Dermis blood vessel endothelial cell (primary cell): ENCODE measurements at regions not wholly inside any gene's neighbourhood (a gene's known extent, or its start where the extent isn't known, plus 50 kb on each side); places are given as distances from the start of the nearest gene placed in this dataset.
"Not testable (repeated sequence)": the region's sequence is repeated elsewhere in the genome, so short reads cannot be mapped to it uniquely, and the experiment has no call there.

Source experiments
- DNase-seq: peaks from one replicate; pipeline ENCODE4 v3.0.0; 2010

DNA sequence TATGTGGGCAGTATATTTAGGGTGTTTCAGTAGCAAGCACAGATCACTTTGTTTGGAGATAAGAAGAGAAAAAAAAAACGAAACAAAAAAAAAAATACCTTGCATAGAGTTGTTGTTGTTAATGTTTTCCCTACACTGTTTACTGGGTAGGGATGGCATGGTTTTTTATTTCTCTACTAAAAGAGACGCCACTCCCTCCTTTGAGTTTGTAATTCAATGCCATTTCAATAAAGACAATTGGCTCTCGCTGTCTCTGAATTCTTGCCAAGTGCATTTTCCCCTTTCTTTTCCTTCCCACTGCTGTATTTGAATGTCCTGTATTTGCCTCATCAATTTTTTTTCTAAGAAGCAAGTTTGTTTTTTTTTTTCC is 213.9 kb upstream of the UBASH3B start:
- DNase-seq, result peak; percentile 12

DNA sequence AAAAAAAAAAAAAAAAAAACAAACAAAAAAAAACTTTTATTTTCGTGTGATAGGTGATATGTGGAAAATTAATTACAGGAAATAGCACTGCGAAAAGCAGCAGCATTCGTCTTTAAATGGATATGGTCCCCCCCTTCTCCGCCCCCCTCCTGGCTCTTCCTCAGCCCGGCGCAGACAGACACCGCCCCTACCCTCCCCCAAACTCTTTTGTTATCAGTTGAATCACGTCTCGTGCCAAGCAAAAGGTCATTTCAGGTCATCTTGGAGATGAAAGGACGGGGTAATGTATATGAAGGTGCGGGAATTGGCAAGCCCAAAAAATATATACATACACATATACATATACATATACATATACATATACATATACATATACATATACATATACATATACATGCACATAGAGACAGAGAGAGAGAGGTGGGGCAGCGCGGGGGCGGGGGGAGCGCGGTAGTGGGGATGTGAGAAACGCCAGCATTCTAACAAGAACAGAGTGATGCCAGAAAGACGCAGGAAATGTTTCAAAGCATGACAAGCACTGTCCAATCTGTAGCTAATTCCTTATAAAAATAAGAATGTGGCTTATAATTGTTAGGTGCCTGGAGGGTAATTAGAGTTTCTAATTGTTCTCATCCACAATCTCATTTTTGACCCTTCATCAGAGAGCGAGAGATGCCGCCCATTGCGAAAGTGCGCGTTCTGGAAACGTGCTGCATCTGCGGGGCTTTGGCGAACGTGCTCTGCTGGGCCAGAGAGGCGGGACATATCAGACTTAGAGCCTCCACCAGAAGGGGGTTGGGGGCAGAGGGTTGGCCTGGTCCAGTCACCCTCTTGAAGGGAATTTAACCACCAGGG is 214.5 kb upstream of the UBASH3B start:
- peak; percentile 17 for DNase-seq

DNA sequence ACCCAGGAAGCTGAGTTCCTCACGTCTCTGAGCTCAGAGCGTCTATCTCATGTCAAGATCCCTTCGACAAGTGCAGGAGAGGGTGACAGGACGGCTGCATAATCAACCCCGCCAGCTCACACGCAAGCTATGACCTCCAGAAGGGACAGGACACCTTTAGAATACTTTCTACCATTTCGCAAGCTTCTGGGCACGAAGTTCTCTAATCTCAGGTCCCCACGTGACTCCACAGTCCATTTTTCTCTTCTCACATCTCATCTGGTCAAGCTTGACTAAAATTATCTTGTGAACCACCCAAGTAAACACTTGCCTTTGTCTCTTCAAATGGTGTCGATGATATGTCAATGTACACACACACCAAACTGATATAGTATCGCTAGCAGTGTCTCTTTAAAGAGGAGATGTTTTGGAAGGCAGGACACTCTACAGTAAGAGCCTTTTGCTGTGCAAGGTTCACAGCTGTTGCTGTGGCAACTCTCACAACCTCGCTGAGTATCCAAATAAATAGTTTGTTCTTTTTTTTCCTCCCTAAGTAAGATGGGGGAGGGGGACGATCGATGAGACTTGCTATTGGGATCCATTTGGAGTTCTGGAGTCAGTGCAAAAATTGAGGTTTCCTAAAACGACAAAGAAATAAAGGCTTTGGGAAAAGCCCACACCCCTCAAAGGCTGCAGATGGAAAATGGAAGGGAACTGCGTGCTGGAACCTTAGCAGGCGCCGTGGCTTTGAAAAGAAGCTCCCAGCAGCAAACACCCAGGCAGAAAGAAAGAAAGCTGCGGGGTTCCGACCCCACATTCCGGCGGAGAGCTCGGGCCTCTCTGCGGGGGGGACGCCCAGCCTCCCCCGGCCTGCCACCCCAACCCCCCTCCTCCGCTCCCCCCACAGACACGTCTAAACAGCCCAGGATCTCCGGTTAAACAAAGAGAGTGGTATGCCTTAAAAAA is 215.4 kb upstream of the UBASH3B start:
- peak; percentile 2 for DNase-seq

DNA sequence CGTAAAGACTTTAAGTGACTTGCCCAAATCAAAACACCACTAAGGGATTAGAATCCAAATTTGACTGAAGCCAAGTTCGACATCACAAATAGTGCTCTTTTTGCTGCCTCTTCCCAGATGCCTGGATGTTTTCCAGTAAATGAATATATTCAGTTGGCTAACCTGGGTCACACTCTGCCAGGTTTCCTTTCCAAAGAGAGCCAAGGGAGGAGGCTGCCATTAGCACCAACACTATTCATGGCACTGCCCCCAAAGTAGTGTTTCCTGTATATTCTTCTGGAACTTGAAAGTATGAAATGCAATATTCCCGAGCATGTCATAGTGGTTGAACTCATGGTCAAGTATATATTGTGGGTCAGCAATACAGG is 219.3 kb upstream of the UBASH3B start:
- DNase-seq, result no peak

DNA sequence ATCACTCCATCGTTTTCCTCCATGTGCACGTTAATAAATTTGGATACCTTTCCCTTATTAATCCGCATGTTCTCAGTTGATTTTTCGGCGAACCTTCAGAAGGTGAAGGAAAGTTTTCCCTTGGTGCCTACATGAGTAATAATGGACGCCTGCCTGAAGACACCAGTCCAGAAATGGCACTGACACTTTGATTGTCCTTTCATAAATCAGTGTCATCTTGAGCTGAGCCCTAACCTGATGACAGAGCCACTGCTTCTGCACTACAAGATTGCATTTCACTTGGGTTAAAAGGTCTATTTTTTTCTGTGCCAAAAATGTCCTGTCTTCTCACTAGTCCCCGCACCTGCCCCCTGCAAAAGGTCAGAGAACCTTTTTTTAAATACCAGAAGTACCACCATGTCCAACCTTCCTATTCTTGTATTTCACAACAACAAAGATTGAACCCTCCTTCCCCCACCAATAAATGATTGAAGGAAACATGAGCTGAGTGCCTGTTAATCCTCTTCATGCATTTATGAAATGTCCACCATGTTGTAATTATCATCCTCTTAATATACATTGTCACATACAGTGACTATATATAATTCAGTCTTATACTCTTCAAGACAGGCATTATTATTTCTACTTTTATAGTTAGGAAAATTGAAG is 219.9 kb upstream of the UBASH3B start:
- no peak for DNase-seq

DNA sequence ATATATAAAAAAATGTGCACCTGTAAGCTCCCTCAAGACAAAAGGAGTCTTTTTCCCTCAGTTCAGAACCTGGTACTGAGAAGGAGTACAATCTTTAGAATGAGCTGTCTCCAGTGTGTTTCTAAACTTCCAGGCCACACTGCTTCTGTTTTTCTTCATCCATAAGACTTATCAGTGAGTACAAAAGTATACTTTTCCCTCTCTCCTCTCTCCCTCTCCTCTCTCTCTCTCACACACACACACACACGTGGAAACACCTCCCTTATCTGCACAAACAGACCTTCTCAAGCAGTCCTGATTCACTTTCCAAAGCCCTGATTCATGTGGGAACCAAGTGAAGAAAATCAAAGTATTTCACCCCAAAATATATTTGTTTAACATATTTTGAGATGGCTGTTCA is 220.7 kb upstream of the UBASH3B start:
- DNase-seq, result no peak

DNA sequence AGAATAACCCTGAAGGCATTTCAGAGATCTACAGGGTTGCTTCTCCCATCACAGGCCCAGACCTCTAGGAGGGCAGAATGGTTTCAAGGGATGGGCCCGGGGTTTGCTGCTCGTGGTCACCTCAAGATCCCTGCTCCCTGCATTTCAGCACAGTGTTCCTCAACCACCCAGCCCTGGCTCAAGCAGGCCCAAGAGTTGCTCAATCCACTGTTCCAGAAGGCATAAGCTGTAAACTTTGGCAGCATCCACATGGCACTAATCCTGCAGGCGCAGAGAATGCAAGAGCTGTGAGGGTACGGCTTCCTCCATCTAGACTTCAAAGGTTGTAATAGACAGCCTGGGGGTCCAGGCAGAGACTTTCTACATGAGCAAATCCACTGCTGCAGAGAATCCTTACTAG is 225.0 kb upstream of the UBASH3B start:
- DNase-seq, result no peak

DNA sequence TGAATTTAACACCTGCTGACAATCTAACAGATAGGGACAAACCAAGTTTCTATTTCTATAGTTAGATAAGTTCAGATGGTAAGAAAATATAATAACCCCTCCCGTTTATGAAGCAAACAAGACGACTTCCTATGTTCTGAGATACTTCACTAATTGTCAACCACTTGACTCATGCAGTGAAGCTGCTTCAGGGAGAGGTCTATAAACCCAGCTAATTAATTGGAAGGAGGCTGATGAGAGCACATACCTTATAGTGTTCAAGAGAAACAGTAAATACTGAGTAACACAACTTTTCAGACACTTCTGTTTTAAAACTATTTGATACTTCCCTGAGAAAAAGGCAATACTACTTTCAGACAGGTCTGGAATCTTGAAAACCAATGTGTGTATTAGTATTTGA is 229.4 kb upstream of the UBASH3B start:
- no peak for DNase-seq

DNA sequence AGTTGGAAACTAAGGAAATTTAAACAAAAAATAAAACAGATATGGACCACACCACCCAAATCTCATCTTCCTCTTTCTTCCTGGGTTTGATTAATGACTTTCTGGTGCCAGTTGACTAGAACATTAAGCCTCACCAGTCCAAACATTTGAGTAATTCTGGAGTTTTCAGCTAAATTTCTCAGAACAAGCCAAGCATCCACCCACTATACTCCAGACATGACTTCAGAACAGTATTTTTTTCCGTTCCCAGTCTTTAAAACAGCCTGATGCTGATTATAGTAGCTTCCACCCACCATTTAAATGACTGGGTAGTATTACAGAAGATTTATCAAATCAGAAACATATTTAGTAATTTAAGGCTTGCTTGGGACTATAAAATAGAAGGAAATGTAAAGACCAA is 230.9 kb upstream of the UBASH3B start:
- DNase-seq, result no peak

DNA sequence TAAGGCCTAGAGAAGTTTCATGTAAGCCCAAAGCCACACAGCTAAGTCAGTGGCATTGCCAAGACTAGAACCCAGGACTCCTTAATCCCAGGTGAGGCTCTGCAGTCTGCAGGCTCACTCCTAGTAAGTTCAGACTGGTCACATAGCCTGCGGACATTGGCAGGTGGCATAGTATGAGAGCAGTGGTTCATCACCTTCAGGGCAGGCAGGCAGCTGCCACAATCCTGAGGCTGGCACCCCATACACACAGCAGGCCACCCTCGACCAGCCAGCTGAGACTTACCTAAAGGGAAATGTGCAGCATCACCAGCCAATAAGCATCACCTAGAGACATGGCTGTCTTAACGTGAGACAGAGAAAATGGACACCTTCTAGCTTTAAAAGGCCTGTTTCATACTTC is 231.6 kb upstream of the UBASH3B start:
- DNase-seq, result no peak

DNA sequence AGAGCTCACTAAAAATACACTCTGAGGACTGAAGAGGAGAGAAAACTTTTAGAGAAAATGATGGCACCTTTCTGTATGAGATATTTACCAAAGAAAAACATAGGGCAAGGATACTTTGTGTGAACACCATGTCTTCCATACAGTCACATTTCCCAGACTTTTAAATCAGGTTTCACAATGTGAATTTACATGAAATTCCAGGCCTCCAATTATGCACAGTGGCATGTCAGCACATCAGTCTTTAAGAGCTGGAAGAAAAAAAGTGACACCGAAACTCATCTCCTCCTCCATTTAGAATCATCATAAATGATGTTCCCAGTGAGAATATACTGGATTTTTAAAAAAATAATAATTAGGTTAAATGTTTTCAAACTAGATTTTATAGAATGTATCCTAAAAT is 232.2 kb upstream of the UBASH3B start:
- DNase-seq, result no peak

DNA sequence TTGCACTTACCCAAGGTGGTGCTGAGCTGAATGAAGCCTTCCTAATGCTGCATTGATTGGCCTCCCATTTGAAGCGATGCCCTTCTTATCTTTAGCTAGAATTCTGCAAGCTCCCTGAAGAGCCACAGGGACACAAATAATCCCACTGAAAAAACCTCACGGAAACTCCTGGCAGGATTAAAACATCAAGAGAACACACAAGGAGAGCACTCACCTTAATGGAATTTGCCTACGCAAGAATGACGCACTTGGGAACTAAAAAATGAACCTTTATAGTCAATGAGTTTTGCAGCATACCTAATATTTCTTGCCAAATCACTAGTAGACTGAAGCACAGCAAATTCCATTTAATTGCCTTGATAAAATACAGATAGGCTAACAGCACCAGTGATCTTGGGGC is 232.8 kb upstream of the UBASH3B start:
- no peak for DNase-seq

DNA sequence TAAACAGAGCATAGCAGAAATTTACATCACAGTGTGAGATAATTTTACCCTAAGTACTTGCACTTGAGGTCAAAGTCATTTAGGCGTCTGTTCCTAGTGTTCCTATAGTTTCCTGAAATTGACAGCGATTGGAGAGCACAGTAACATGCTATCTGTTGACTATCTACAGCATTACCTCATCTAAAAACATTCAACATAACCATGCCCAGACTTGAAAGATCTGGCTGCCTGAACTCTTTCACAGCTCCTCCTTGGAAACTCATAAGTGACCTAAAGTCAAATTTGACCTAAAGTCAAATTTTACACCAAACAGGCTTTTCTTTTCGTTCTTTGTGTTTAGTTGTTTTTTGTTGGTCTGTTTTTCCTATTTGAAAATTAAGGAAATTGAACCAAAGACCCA is 233.8 kb upstream of the UBASH3B start:
- DNase-seq, result no peak

DNA sequence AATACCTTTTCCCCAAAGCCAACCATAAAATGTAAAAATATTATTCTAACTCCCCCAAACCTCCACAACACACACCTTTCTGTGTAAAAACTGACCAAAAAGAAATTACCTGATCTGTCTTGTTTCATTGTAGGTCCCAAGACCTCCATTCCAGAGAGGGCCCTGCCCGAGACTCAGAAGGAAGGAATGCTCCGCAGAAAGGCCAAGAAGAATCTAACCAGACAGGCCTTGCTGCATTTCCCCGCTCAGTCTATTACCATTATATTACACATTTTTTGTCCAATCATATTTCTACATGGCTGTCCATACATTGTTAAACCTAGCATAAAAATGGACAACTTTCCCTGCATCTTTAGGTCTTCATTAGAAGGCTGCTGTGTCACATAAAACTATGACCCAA is 237.5 kb upstream of the UBASH3B start:
- DNase-seq, result no peak

DNA sequence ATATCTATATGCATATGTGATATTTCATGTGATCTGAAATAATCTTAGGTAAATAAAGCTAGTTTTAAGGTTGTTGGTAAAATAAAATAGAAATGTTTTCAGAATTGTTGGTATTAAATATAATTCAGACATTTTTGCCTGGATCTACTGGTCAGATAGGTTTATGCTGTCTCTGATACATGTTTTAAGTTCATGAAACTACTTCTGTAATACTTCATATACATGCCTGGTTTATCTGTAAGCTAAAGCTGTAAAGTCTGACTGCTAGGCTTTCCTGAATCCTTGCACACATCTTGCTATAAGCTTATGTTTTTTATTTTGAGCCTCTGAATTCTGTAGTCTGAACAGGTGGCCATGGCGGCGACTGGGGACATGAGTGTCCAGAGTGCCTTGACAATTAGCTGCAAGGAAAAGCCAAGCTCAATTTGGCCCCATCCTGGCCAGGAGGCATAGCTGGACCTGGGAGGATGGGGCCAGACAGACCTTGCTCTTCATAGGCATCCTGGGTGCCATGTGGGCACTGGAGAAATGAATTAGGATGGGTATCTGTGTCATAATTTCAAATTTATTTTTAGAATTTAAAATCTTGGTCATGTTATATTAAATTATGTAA is 241.0 kb upstream of the UBASH3B start:
- DNase-seq, result no peak

DNA sequence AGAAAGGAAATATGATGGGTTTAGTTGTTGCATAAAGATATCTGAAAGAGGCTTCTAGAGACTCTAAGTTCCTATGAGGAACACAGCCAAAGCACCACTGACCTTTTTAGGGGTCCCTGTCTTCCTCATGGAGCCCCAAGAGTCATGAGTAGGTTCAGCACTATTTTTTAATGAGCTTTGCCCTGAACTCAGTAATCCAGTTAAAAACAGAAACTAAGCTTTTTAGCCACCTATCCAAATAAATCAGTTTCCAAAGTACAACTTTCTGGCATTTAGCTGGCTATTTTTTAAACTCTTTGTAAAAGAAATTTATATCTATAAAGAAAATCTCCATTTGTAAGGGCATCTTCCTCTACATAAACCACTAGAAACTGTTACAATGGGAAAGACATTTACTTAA is 241.8 kb upstream of the UBASH3B start:
- DNase-seq, result no peak

DNA sequence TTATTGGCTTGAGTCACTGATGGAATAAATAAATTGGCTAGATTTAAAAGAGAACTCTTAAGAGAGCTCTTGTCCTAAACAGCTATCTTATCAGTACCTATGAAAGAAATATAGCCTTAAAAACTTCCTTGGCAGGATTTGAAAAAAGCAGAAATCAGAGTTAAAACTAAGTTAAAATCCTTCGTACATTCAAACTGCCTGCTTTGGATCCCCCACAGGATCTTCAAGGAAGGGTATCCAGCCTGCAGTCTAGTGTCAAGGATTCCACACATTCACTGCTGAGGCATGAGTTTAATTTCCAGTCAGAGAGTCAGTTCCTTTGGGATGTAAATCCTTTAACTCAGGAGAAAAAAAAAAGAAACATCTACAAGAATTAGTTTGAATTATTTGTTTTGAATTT is 242.9 kb upstream of the UBASH3B start:
- no peak for DNase-seq

DNA sequence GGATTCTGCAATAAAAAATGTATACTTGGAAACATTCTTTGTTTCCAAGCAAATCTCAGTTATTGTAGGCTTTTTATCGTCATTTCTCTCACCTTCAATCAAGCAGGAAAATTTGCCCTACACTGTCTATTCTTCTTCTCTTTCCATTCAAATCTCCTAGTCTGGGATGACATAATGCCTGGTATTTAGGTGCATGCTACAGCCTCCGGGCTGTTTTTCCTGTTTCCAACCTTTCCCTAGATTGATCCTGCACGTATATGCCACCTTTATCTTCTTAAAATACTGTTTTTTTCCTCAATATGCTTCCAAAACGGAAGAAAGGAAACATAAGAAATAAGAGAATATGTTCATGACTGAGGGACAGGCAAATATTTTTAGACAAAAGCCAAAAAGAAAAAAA is 249.1 kb upstream of the UBASH3B start:
- no peak for DNase-seq

DNA sequence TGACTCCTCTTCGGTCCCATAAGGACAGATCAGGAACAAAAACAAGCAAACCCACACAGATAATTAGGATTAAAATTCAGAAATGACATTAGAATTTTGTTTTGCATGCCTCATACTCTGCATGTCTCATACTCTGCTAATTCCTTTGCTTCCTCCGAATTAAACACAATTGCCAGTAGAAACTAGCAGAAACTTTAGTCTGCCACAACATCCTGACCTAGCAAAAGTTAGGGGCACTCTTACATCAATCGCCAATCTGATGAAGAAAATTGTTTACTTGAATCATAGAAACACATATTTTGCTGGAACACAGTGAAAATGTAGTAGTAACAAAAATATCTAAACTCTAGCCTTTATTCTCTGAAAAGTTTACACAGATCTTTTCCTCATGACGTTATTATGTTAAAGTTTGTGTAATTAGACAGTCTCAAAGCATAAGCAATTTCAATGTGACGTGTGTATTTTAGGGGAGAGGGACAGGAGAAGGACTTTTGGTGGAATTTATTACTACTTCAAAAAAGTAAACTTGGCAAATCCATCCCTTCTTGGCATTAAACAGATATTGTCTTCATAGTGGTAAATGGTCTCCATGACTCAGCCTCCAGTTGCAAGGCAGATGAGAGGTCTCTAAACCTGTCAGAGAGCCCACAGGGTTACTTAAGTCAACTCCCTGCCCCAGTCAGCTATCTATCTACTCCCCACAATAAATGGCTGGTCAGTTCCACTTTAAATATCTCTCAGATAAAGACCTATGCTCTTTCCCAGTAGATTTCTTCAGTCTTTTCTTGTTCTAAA is 249.8 kb upstream of the UBASH3B start:
- DNase-seq, result no peak

DNA sequence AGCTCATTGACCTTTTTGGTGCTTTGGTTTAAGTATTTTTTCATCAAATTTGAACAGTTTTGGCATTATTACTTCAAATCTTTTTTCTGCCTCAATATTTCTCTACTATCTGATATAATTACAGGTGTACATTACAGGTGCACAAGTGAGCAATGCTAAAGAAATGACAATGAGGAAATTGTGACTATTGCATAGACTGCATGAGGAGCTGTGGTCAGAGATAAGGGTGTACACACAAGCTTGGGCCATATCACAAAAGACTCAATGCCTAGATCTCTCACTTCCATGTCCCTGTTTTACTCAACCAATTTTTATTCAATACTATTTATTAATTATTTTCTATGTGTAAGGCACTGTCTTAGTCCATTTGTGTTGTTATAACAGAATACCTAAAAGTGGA is 251.0 kb upstream of the UBASH3B start:
- DNase-seq, result no peak

DNA sequence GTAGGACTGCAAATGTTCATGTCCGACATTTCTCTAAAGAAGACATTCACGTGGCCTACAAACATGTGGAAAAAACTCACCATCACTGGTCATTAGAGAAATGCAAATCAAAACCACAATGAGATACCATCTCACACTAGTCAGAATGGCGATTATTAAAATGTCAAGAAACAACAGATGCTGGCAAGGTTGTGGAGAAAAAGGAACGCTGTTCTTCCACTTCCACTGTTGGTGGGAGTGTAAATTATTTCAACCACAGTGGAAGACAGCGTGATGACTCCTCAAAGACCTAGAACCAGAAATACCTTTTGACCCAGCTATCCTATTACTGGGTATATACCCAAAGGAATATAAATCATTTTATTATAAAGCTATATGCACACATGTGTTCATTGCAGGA is 253.9 kb upstream of the UBASH3B start:
- DNase-seq, result not testable (repeated sequence)

DNA sequence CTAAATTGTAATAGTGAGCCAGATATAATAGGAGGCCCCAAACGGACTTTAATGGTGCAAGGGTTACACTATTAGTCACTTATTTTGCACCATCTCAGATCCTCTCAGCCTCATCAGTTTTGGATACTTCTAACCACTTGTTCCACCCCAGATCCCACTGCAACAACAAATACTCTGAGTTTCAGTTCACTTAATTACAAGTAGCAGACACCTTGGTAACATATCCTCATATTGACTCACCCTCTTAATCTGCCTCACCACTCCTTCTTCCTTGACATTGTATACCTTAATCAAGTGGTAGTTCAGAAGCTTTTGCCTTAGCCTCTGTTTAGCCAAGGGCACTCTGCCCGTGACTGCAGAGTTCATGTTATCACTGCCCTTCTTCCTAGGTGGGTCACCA is 256.1 kb upstream of the UBASH3B start:
- no peak for DNase-seq
